ENCODE measurements at regions not wholly inside any gene's neighbourhood (a gene's known extent, or its start where the extent isn't known, plus 50 kb on each side); places are given as distances from the start of the nearest gene placed in this dataset.
A peak's percentile ranks its signal among the peaks of the same experiment; 100 is the strongest.
"Not testable (repeated sequence)": the region's sequence is repeated elsewhere in the genome, so short reads cannot be mapped to it uniquely, and the experiment has no call there.

DNA sequence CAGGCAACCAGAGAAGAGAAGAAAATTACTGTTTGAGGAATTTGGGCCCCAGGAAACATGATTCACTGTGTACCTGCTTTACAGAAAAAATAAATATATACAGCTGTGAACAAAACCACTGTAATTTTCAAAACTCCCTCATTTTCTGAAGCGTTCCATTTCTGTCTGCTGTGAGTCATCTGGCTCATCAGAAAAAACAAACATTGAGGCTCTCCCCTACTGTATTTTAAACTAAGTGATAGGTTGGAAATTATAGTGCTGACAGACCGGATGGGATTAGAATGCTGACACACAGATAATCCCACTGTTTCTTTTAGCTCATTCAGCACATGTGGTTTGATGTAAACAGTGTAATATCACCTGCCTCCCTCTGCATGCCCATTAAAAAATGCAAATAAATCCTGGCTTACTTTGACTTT is 847.0 kb downstream of the TRIML1 start:
- H3K4me3 ChIP-seq (ENCODE audit: low read depth, low read length) = no peak overlapping the region
- H3K27ac ChIP-seq (ENCODE audit: low read depth, low read length) = peak overlapping the region; percentile 33; the same call in 1 of the 2 replicates
- H3K27me3 ChIP-seq (ENCODE audit: insufficient read depth, low read length) = no peaks in the 10 kb centered on the region
- H3K36me3 ChIP-seq (ENCODE audit: insufficient read depth, low read length) = no peaks in the 10 kb centered on the region
- no peak overlapping the region for H2AFZ ChIP-seq (ENCODE audit: low read length, unreplicated experiment)
- peaks cover 9% of the 10 kb centered on the region for H3K4me1 ChIP-seq (ENCODE audit: control insufficient read depth, insufficient read depth, low read length, unreplicated experiment)
- H3K79me2 ChIP-seq (ENCODE audit: control insufficient read depth, insufficient read depth, low read length, unreplicated experiment) = no peaks in the 10 kb centered on the region

DNA sequence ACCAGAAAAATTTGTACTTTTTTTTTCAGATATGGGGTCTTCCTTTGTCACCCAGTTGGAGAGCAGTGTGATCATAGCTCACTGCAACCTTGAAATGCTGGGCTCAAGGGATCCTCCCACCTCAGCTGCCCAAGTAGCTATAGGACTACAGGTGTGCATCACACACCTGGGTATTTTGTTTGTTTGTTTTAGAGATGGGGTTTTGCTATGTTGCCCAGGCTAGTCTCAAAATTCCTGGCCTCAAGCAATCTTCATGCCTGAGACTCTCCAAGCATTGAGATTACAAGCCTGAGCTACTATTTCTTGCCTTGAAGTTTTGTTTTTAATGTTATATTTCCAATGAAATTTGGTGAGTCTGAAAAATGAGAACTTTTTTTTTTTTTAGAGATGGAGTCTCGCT is 847.8 kb downstream of the TRIML1 start:
- no peak overlapping the region for H3K4me3 ChIP-seq (ENCODE audit: low read depth, low read length)
- H3K4me1 ChIP-seq (ENCODE audit: control insufficient read depth, insufficient read depth, low read length, unreplicated experiment) = peaks cover 9% of the 10 kb centered on the region
- H3K27me3 ChIP-seq (ENCODE audit: insufficient read depth, low read length) = no peaks in the 10 kb centered on the region
- H3K27ac ChIP-seq (ENCODE audit: low read depth, low read length) = no peak overlapping the region
- H2AFZ ChIP-seq (ENCODE audit: low read length, unreplicated experiment) = no peak overlapping the region
- H3K36me3 ChIP-seq (ENCODE audit: insufficient read depth, low read length) = no peaks in the 10 kb centered on the region
- H3K79me2 ChIP-seq (ENCODE audit: control insufficient read depth, insufficient read depth, low read length, unreplicated experiment) = no peaks in the 10 kb centered on the region

DNA sequence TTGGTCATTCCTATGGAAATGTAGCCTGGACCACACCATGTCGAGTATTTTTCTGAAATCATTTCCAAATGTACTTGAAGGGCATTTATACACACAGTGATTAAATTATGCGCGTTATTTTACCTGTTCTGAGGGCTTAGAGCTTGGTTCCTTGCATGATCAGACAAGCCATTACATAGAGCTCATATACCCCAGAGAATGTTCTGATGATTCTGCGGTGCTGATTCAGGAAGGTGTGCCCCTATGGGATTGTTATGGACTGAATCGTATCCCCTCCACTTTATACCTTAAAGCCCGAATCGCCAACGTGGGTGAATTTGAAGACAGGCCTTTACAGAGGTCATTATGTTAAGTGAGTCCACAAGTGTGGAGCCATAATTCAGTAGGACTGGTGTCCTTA is 848.9 kb downstream of the TRIML1 start:
- H3K27me3 ChIP-seq (ENCODE audit: insufficient read depth, low read length) = no peaks in the 10 kb centered on the region
- H3K4me1 ChIP-seq (ENCODE audit: control insufficient read depth, insufficient read depth, low read length, unreplicated experiment) = peaks cover 12% of the 10 kb centered on the region
- no peaks in the 10 kb centered on the region for H3K79me2 ChIP-seq (ENCODE audit: control insufficient read depth, insufficient read depth, low read length, unreplicated experiment)
- no peak overlapping the region for H3K4me3 ChIP-seq (ENCODE audit: low read depth, low read length)
- H3K27ac ChIP-seq (ENCODE audit: low read depth, low read length) = no peak overlapping the region
- no peak overlapping the region for H2AFZ ChIP-seq (ENCODE audit: low read length, unreplicated experiment)
- H3K36me3 ChIP-seq (ENCODE audit: insufficient read depth, low read length) = no peaks in the 10 kb centered on the region

DNA sequence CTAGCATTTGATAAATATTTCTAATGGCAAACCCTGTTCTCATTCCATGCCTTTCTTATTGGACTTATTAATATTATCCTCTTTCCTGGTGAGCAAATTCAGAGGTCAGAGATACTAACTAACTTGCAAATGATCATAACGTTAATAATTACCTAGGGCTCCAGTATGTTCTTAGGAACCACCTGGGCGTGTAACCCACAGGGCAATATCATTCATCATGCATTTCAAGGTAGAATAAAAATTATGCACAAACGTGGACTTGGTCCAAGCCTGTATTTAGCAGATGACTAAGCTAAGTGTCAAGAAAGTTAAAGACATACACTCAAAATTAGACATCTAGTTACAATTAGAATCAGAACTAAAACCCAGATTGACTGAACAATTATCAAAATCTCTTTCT is 850.1 kb downstream of the TRIML1 start:
- no peak overlapping the region for H3K27ac ChIP-seq (ENCODE audit: low read depth, low read length)
- peaks cover 12% of the 10 kb centered on the region for H3K4me1 ChIP-seq (ENCODE audit: control insufficient read depth, insufficient read depth, low read length, unreplicated experiment)
- H3K4me3 ChIP-seq (ENCODE audit: low read depth, low read length) = no peak overlapping the region
- no peaks in the 10 kb centered on the region for H3K36me3 ChIP-seq (ENCODE audit: insufficient read depth, low read length)
- no peak overlapping the region for H2AFZ ChIP-seq (ENCODE audit: low read length, unreplicated experiment)
- no peaks in the 10 kb centered on the region for H3K79me2 ChIP-seq (ENCODE audit: control insufficient read depth, insufficient read depth, low read length, unreplicated experiment)
- H3K27me3 ChIP-seq (ENCODE audit: insufficient read depth, low read length) = no peaks in the 10 kb centered on the region

DNA sequence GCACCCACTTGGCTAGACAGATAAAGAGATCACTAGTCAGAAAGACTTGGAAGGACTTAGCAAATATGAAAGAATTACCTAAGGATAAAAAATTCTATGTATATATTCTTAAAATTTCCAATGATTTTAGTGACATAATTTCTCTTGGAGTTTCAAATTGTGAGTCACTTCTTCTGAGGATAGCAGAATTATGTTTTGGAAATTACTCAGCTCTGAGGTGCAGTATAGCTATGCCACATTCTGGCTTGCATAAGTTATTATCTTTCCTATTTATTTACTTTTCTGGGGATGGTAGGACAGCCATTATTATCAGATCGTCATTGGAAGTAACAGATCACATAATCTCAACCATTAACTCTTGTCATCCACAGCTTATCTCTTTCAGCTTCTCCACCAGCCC is 853.5 kb downstream of the TRIML1 start:
- peaks cover 3% of the 10 kb centered on the region for H3K4me1 ChIP-seq (ENCODE audit: control insufficient read depth, insufficient read depth, low read length, unreplicated experiment)
- H3K27ac ChIP-seq (ENCODE audit: low read depth, low read length) = no peak overlapping the region
- no peaks in the 10 kb centered on the region for H3K79me2 ChIP-seq (ENCODE audit: control insufficient read depth, insufficient read depth, low read length, unreplicated experiment)
- no peaks in the 10 kb centered on the region for H3K27me3 ChIP-seq (ENCODE audit: insufficient read depth, low read length)
- H2AFZ ChIP-seq (ENCODE audit: low read length, unreplicated experiment) = no peak overlapping the region
- no peaks in the 10 kb centered on the region for H3K36me3 ChIP-seq (ENCODE audit: insufficient read depth, low read length)
- no peak overlapping the region for H3K4me3 ChIP-seq (ENCODE audit: low read depth, low read length)

DNA sequence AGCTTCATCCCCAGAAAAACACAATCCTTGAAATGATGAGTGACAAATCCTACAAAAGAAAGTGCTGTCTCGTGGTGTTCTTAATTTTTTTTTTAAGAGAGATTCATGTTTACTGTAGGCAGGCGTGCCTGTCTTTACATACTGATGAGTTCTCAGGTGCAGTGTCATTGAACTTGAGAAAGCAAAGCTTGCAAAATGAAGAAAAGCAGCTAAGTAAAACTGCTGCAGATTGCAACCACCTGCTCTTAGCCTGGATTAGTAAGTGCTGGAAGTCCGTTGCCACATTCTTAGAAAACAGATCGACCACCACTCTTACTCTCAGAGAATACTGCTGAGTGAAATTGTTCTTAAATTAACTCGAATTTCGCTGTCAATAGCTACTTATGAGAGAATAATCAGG is 854.6 kb downstream of the TRIML1 start:
- Histone ChIP-seq H3K27me3 (ENCODE audit: insufficient read depth, low read length) (no peaks in the 10 kb centered on the region), H3K79me2 (ENCODE audit: control insufficient read depth, insufficient read depth, low read length, unreplicated experiment) (no peaks in the 10 kb centered on the region), H3K27ac (ENCODE audit: low read depth, low read length) (no peak overlapping the region), H3K36me3 (ENCODE audit: insufficient read depth, low read length) (no peaks in the 10 kb centered on the region), H3K4me1 (ENCODE audit: control insufficient read depth, insufficient read depth, low read length, unreplicated experiment) (peaks cover 3% of the 10 kb centered on the region), H2AFZ (ENCODE audit: low read length, unreplicated experiment) (no peak overlapping the region), H3K4me3 (ENCODE audit: low read depth, low read length) (no peak overlapping the region)

DNA sequence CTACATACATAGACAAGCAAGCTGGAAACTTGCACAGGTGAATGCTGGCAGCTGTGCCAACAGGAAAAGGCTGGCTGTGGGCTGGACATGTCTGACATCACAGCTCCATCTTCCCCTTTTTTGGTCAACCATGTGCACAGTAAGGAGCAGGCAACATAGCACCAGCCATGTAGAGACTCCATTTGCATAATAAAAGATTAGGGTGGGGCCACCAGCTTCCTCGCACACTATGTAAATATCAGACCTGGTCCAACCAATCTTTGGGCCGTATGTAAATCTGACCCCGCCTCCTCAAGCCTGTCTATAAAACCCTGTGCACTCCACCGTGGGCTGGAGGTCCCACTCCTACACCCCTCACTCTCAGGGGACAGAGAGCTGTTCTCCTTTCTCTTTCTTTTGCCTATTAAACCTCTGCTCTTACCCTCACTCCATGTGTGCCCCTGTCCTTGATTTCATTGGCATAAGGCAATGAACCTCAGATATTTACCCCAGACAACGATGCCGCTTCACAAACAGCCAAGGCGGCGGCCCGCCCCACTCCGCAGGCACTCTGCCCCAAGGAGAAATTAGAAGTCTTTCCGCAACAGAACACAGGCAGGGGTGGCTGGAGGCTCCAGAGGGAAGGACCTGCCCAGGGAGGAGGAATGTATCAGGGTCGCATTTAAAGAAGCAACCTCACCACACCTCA is 862.2 kb downstream of the TRIML1 start:
- Histone ChIP-seq H3K79me2 (ENCODE audit: control insufficient read depth, insufficient read depth, low read length, unreplicated experiment) (no peaks in the 10 kb centered on the region), H3K27me3 (ENCODE audit: insufficient read depth, low read length) (no peaks in the 10 kb centered on the region), H2AFZ (ENCODE audit: low read length, unreplicated experiment) (no peak overlapping the region)

DNA sequence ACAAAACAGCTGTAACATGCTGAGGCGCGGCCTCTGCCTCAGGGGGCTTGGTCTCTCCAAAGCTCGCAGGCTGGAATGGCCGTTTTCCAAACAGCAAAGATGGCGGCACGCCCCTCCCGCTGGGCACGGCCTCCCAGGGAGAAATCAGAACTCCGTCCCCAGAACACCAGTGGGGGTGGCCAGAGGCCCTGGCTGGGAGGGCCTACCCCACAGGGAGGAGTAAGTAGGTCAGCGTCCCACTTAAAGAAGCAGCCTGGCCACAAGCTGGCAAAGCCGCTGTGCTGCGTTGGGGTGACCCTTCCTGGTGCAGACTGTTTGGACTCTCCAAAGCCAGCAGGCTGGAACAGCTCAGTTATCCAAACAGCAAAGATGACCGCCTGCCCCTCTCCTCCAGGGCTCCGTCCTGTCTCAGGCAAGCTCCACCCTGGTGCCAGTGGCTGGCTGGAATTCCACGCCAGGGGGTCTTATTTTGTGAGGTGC is 862.8 kb downstream of the TRIML1 start:
- H3K36me3 ChIP-seq (ENCODE audit: insufficient read depth, low read length) = no peaks in the 10 kb centered on the region
- no peaks in the 10 kb centered on the region for H3K4me1 ChIP-seq (ENCODE audit: control insufficient read depth, insufficient read depth, low read length, unreplicated experiment)
- no peak overlapping the region for H2AFZ ChIP-seq (ENCODE audit: low read length, unreplicated experiment)
- H3K27ac ChIP-seq (ENCODE audit: low read depth, low read length) = no peak overlapping the region
- H3K4me3 ChIP-seq (ENCODE audit: low read depth, low read length) = no peak overlapping the region
- H3K27me3 ChIP-seq (ENCODE audit: insufficient read depth, low read length) = no peaks in the 10 kb centered on the region
- H3K79me2 ChIP-seq (ENCODE audit: control insufficient read depth, insufficient read depth, low read length, unreplicated experiment) = no peaks in the 10 kb centered on the region

More for the DNA sequence above, 862.2 kb downstream of the TRIML1 start:
- Histone ChIP-seq H3K36me3 (ENCODE audit: insufficient read depth, low read length) (no peaks in the 10 kb centered on the region), H3K4me1 (ENCODE audit: control insufficient read depth, insufficient read depth, low read length, unreplicated experiment) (no peaks in the 10 kb centered on the region), H3K27ac (ENCODE audit: low read depth, low read length) (no peak overlapping the region), H3K4me3 (ENCODE audit: low read depth, low read length) (no peak overlapping the region)

DNA sequence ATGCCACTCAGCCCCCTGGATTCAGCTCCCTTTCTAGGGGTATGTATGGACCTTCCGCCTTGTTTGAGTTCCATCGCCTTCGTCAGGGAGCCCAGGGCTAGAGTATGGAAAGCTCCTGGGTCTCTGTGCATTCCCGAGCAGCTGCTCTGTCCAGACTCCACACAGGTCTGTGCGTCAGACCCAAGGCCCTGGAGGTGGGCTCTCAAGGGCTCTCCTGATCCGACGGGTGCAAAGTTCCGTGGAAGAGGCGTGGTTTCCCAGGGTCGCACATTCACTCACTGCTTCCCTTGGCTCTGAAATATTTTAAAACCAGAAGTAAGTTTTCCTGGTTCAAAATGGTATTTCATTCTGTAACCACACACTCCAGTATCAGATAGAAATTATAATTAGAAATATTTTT is 863.2 kb downstream of the TRIML1 start:
- H3K36me3 ChIP-seq (ENCODE audit: insufficient read depth, low read length) = no peaks in the 10 kb centered on the region
- no peaks in the 10 kb centered on the region for H3K79me2 ChIP-seq (ENCODE audit: control insufficient read depth, insufficient read depth, low read length, unreplicated experiment)
- H3K4me1 ChIP-seq (ENCODE audit: control insufficient read depth, insufficient read depth, low read length, unreplicated experiment) = no peaks in the 10 kb centered on the region
- H2AFZ ChIP-seq (ENCODE audit: low read length, unreplicated experiment) = no peak overlapping the region
- no peaks in the 10 kb centered on the region for H3K27me3 ChIP-seq (ENCODE audit: insufficient read depth, low read length)
- no peak overlapping the region for H3K27ac ChIP-seq (ENCODE audit: low read depth, low read length)
- no peak overlapping the region for H3K4me3 ChIP-seq (ENCODE audit: low read depth, low read length)

DNA sequence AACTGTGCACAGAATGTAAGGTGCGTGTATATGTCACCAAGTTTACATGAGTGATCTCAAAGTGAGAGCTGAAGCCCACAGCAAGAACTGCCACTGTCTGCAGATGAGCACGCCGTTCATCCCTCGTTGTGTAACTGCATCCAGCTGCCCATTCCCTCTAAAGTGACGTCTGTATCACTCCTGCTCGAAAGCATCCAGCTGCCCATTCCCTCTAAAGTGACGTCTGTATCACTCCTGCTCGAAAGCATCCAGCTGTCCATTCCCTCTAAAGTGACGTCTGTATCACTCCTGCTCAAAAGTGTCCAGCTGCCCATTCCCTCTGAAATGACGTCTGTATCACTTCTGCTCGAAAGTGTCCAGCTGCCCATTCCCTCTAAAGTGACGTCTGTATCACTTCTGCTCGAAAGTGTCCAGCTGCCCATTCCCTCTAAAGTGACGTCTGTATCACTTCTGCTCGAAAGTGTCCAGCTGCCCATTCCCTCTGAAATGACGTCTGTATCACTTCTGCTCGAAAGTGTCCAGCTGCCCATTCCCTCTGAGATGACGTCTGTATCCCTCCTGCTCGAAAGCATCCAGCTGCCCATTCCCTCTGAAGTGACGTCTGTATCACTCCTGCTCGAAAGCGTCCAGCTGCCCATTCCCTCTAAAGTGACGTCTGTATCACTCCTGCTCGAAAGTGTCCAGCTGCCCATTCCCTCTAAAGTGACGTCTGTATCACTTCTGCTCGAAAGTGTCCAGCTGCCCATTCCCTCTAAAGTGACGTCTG is 871.4 kb downstream of the TRIML1 start:
- H3K36me3 ChIP-seq (ENCODE audit: insufficient read depth, low read length); H3K27ac ChIP-seq (ENCODE audit: low read depth, low read length); H3K4me3 ChIP-seq (ENCODE audit: low read depth, low read length); H3K79me2 ChIP-seq (ENCODE audit: control insufficient read depth, insufficient read depth, low read length, unreplicated experiment); H3K27me3 ChIP-seq (ENCODE audit: insufficient read depth, low read length); H3K4me1 ChIP-seq (ENCODE audit: control insufficient read depth, insufficient read depth, low read length, unreplicated experiment); H2AFZ ChIP-seq (ENCODE audit: low read length, unreplicated experiment): not testable (repeated sequence)

DNA sequence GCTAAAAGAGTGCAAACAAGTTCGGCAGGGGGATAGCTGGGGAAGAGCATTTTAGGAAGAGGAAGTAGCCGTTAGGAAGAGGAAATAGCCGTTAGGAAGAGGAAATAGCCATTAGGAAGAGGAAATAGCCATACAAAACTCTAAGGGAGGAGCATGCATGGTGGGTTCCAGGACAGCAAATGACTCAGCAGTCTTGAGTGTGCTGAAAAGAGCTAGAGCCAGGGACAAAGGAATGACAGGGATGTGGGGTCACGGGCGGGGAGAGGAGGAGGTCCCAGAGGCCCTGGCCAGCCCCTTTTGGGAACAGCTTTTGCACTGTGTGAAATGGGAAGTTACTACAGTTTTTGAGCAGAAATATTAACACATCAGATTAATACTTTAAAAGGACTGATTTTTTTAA is 882.6 kb downstream of the TRIML1 start:
- H3K27me3 ChIP-seq (ENCODE audit: insufficient read depth, low read length) = no peaks in the 10 kb centered on the region
- no peaks in the 10 kb centered on the region for H3K79me2 ChIP-seq (ENCODE audit: control insufficient read depth, insufficient read depth, low read length, unreplicated experiment)
- H3K4me3 ChIP-seq (ENCODE audit: low read depth, low read length) = no peak overlapping the region
- no peaks in the 10 kb centered on the region for H3K36me3 ChIP-seq (ENCODE audit: insufficient read depth, low read length)
- H2AFZ ChIP-seq (ENCODE audit: low read length, unreplicated experiment) = no peak overlapping the region
- H3K4me1 ChIP-seq (ENCODE audit: control insufficient read depth, insufficient read depth, low read length, unreplicated experiment) = peaks cover 15% of the 10 kb centered on the region
- peak overlapping the region; percentile 45 for H3K27ac ChIP-seq (ENCODE audit: low read depth, low read length)
